NCI-H1436 (cell line): ENCODE measurements at regions not wholly inside any gene's neighbourhood (a gene's known extent, or its start where the extent isn't known, plus 50 kb on each side); places are given as distances from the start of the nearest gene placed in this dataset.
"Not testable (repeated sequence)": the region's sequence is repeated elsewhere in the genome, so short reads cannot be mapped to it uniquely, and the experiment has no call there.

Source experiments
- DNase-seq: peaks from one replicate; lab custom pipeline; 2025; lab: John Stamatoyannopoulos, UW

DNA sequence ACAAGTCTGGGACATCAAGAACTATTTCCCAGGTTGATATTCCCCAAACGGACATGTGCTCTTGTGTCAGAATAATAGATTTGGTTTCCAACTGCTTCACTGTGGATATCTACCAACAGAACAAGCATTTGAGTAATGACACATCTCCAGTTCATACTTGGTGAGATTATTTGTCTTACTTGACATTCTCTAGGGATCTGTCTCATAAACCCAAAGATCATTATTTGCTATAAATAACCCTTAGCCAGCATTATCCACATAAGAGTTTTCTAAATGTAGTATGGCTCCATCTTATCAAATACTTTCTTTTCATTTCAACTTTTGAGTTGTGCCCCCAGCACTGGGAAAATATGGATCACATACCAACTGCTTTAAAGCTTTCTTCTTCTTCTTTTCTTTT is 1063.9 kb upstream of the CDH18 start:
- DNase-seq, result no peak

DNA sequence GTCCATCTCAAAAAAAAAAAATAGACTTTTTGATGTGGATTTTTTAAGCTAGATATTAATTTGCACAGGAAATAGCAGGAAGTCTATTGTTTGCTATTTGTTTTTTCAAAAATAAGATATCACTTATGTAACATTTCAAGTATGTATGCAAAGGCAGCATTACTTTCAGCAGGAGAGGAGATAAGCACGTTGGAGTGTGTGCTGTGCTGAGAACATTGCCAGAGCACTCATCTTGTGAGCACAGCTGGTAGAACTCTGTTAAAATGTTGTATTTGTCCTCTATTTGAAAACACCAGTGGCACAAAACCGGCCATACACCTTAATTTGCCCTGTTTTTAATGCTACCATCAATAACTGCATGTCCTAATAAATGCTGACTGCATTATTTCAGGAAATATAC is 1061.9 kb upstream of the CDH18 start:
- DNase-seq, result no peak

DNA sequence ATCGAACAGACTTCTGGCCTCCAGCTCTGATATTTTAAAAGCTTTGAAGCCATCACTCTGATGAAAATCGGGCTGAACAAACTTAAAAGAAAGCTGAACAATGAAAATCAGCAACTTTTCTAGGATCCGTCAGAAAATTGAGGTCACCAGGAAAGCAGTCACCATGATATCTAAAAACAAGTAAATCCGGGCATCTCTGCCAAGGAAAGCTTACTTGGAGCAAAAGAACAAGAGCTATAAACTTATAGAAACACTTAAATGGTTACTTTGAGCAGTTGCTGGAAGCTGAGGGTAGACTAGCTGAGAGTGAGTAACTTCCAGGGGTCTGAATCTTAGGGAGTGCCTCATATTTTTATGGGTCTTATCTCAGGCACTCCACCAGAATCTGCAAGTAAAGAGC is 1043.0 kb upstream of the CDH18 start:
- DNase-seq, result no peak

DNA sequence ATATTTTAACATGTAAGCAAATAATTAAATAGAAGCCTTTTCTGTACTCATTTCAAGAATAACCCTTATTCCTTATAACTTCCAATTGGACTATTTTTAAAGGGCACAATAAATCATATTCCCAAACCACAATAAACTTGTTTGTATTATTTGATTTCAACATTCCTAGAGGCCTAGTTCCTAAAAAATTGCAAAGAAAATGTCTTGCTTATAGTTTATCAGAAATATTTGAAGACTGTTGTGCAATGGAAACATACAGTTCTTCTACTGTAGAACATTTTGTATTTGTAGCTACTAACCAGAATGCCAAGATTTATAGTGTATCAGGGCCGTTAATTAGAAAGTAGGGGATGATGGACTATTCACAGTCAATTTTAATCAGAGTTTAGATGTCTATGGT is 1037.0 kb upstream of the CDH18 start:
- DNase-seq, result no peak

DNA sequence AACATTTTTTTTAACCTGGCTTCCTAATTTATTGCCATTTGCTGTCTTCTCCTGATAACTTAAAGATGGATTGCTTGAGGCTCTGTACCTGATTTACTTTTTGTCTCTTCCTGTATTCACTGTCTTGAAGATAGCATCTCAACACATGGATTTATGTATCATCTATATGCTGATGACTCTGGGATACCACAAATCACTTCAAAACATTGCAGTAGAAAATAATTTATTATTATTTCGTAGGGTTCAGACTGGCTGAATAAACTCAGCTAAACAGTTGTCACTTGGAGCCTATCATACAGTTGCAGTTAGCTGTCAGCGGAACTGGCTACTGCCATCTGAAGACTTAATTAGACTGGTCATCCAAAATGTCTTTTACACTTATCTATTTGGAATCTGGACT is 1025.2 kb upstream of the CDH18 start:
- DNase-seq, result no peak

- no peak for DNase-seq
Observed at GRCh38 chr5:21007781-21008180, 1019.8 kb upstream of the CDH18 start.

DNA sequence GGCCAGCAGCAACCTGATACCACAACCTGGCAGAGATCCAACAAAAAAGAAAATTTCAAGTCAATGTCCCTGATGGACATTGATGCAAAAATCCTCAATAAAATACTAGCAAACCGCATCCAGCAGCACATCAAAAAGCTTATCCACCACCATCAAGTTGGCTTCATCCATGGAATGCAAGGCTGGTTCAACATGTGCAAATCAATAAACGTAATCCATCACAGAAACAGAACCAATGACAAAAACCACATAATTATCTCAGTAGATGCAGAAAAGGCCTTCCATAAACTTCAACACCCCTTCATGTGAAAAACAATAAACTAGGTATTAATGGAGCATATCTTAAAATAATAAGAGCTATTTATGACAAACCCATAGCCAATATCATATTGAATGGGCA is 1000.9 kb upstream of the CDH18 start:
- not testable (repeated sequence) for DNase-seq

DNA sequence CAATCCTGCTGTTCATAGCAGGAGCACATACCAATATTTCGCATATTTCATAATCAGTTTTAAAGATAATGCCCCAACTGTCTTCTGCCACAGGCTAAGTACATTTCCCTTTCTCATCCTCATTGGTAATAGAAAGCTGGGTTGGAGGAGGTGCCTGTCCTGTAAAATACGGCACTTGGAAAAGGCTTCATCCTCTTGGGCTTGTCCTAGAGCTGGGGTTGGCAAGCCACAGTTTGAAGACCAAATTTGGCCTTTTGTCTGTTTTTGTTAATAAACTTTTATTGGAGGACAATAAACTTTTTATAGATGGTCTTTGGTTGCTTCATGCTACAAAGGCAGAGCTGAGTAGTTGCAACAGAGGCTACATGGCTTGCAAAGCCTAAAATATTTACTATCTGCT is 997.8 kb upstream of the CDH18 start:
- DNase-seq, result no peak

DNA sequence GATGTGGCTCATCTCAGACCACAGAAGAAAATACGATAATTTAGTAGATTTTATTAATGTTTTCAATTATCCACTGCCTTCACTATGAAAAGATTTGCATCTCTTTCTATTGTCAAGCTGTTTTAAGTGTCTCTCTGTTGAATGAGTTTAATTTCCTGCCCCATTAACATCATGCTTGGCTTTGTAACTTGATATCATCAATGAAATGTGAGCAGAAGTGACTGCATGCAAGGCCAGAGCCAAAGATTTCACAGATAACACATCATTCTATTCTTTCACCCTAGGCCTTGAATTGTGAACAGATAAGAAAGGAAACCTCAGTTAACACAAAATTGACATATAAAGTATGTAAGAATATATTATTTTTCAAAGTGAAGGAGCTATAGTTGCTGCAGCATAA is 986.4 kb upstream of the CDH18 start:
- peak; percentile 13 for DNase-seq

GRCh38 chr5:20972419-20972925 is 984.5 kb upstream of the CDH18 start:
- no peak for DNase-seq

DNA sequence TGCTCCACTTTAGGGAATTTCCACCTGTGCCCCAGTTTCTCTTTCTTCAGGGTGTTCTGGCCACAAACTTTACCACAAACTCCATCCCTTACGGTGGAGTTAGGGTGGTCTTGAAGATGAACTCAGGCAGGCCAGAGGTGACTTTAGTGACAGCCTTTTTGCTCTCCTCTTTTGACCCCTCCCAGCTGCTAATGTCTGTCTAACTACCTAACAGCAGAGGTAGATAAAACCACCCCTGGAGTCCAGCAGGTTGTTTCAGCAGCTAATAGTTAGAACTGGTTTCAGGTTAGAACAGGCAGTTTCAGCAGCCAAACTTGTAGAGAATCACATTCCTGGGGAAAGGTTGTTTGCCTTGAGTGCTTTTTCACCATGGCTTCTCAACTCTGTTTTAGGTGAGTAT is 971.3 kb upstream of the CDH18 start:
- no peak for DNase-seq

GRCh38 chr5:20958641-20959040 is 970.6 kb upstream of the CDH18 start:
- DNase-seq, result no peak

DNA sequence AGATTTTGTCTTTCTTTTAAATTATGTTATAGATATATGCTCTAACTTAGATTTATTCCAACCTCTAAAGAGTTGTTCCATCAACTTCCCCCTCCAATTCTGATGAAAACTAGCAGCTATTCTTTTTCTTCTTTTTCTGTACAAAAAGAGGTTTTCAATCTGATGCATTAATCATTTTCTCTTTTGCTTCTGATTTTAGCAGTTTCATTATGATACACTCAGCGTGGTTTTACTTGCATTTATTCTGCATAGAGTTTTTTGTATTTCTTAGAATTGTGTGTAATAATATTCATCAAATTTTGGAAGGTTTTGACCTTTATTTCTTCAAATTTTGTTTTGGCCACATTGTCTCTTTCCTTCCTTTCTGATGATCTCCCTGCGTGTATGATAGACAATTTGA is 968.1 kb upstream of the CDH18 start:
- DNase-seq, result no peak

DNA sequence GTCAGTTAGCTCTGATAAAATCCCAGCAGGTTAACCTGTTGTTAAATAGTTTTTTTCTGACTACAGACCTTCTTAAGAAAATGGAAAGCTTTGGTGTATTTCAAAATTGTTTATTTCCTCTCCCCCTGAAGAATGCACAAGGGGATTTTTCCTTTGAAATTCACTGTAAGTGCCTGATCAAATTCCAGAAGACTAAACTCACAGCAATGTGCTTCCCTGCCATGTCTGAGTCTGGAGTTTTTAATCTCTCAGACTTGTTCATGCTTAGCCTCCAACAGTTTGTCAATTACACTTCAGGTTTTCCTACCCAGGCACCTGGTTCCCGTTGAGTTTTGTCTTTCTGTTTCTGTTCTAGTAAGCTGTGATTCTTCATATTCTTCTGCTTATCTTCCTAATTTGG is 961.6 kb upstream of the CDH18 start:
- no peak for DNase-seq

GRCh38 chr5:20943183-20943971 is 955.4 kb upstream of the CDH18 start:
- DNase-seq, result not testable (repeated sequence)

- DNase-seq, result not testable (repeated sequence)
Observed at GRCh38 chr5:20942603-20943002, 954.6 kb upstream of the CDH18 start.

- DNase-seq, result not testable (repeated sequence)
Observed at GRCh38 chr5:20940786-20941185, 952.8 kb upstream of the CDH18 start.

DNA sequence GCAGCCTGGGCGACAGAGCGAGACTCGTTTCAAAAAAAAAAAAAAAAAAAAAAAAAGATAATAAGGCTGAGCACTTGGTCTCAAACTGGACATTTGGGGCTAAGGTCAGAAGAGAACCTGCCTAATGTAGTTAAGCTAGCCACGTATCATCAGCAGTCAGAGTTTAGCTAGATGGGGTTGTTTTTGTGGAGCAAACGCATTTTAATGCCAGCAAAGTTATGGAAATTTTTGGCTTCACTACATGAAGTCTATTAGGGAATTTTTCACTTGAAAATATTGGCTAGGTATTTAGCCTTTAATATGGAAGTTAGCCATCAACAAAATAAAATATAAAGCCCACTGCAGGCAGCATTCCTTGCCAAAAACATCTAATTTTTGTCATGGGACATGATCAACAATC is 902.9 kb upstream of the CDH18 start:
- DNase-seq, result not testable (repeated sequence)

DNA sequence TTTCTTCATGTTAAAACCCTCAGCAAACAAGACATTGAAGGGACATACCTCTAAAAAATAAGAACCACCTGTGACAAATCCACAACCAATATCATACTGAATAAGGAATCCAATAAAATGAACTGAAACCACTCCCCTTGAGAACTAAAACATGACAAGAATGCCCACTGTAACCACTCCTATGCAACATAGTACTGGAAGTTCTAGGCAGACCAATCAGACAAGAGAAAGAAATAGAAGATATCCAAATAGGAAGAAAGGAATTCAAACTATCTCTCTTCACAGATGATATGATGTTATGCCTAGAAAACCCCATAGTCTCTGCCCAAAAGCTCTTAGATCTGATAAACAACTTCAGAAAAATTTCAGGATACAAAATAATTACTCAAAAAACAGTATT is 887.7 kb upstream of the CDH18 start:
- not testable (repeated sequence) for DNase-seq

GRCh38 chr5:20865892-20866291 is 877.9 kb upstream of the CDH18 start:
- DNase-seq, result not testable (repeated sequence)

DNA sequence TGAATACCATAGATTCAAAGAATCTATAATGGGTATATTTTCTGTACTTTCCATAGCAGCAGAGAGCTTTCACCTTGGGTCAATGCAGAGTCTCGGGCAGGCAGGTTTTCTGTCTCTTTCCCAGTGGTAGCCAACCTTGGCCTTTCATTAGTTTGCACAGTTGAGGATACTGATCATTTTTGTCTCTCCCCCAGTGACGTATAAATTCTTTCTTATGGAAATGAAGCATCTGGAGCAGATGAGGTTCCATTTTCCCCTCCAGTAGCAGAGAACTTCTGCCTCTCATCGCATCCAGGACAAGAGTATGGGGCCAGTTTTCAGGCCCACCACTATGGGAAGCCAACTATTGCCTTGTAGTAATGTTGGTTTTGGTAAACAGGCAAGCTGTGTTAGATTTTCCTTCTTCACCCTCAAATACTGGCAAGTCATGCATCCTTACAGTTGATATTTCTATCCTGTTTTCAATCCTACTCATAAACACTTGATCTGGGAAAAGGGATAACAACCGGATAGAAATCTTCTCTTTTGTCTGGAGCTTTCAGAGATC is 845.2 kb upstream of the CDH18 start:
- DNase-seq, result no peak

DNA sequence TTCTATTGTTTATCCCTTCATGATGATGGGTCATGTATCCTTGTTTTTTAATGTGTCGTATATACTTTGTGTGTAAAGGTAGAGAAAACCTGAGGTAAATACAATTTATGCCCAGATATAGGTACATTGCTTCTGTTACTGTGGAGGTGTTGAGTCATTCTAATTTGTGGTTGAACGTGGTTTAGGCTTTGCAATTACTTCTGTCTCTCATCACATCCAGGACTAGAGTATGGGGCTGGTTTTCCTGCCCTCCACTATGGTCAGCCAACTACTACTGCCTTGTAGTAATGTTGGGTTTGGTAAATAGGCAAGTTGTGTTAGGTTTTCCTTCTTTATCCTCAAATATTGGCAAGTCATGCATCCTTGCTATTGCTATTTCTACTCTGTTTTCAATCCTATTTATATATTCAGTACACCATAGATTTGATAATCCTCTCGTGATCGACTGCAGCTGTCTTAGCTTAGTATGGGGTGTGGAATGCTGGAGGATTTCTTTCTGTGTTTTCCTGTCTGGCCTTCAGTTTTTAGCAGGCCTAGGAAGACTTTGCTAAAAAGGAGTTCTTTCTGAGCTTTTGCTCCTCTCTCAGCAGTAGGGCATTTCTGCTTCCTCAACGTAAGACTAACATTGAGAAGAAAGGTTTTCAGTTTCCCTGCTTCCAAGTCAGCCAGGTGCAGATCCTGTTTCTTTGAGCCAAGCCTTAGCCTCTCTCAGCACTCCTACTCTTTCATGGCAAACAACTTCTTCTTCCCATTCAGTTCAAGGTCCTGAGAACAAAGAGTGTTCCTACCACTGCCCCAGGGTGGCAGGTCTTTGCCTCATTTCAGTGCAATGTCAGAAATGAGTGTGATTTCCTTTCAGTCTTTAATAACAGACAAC is 844.4 kb upstream of the CDH18 start:
- no peak for DNase-seq

GRCh38 chr5:20825951-20826350 is 838.0 kb upstream of the CDH18 start:
- DNase-seq, result not testable (repeated sequence)
